Cardiac muscle cell (in vitro differentiated cells and primary cell): ENCODE measurements at regions not wholly inside any gene's neighbourhood (a gene's known extent, or its start where the extent isn't known, plus 50 kb on each side); places are given as distances from the start of the nearest gene placed in this dataset.

Experiments
- DNase-seq, 2 donors: peaks; one replicate each; pipeline versions ENCODE4 v3.0.0 to v3.0.0-alpha.2; 2010 to 2017; ENCODE audit warnings: low read depth in 1 of 2, low spot score in 1 of 2
- H3K27ac ChIP-seq: fragments of 200-600 bp; sonication (generic); 2 replicates; pipeline ENCODE4 v1.5.1; 2016
- H3K27me3 ChIP-seq: fragments of 200-600 bp; sonication (generic); 2 replicates; pipeline ENCODE4 v1.6.0; 2016; ENCODE audit warnings: control low read depth
- H3K36me3 ChIP-seq: fragments of 200-600 bp; sonication (generic); 2 replicates; pipeline ENCODE4 v1.5.1; 2016; ENCODE audit warnings: control low read depth
- H3K4me1 ChIP-seq: fragments of 200-600 bp; sonication (generic); 2 replicates; pipeline ENCODE4 v1.8.1; 2017; ENCODE audit warnings: low read depth, mild to moderate bottlenecking, mixed run types
- H3K4me3 ChIP-seq: fragments of 200-600 bp; sonication (generic); 2 replicates; pipeline ENCODE4 v1.5.1; 2016; ENCODE audit warnings: mild to moderate bottlenecking
- H3K9me3 ChIP-seq: fragments of 200-600 bp; sonication (generic); 2 replicates; pipeline ENCODE4 v1.5.1; 2017; ENCODE audit warnings: low read depth, mild to moderate bottlenecking, control low read depth
- CTCF ChIP-seq: IDR thresholded peaks from 2 replicates; pipeline ENCODE4 v1.5.1; 2012; ENCODE audit warnings: low read depth, mild to moderate bottlenecking, low read length

DNA sequence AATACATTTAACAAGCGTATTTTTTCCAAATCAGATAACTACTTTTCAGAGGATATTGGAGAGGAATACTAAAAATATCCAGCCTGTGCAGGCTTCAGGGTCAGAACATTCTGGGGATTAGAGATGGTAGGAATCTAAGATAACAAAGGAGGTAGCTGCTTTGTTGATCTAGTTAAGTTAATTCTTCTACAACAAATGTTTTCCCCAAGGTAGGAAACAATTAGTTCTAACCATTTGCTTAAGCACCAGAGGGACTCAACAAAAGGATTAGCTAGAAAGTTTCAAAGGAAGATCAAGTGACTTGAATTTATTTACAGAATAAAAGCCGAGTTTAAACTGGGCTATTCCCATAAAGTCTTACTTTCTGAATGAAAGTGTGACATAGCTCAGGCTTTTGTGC, 524.2 kb downstream of the TMTC2 start:
- no peak overlapping the region for H3K4me3 ChIP-seq
- no peak for TF ChIP-seq CTCF
- DNase-seq = no peak

GRCh38 chr12:83199069-83199468, 512.4 kb downstream of the TMTC2 start:
- Histone ChIP-seq H3K27ac (no peak overlapping the region), H3K4me1 (no peaks in the 10 kb centered on the region), H3K9me3 (no peaks in the 10 kb centered on the region), H3K36me3 (no peaks in the 10 kb centered on the region), H3K4me3 (no peak overlapping the region), H3K27me3 (no peaks in the 10 kb centered on the region)
- no peak for DNase-seq
- TF ChIP-seq CTCF = no peak

More for the DNA sequence above, 524.2 kb downstream of the TMTC2 start:
- no peaks in the 10 kb centered on the region for H3K9me3 ChIP-seq
- no peaks in the 10 kb centered on the region for H3K36me3 ChIP-seq
- no peak overlapping the region for H3K27ac ChIP-seq
- H3K27me3 ChIP-seq = no peaks in the 10 kb centered on the region
- H3K4me1 ChIP-seq = peaks cover 5% of the 10 kb centered on the region

DNA sequence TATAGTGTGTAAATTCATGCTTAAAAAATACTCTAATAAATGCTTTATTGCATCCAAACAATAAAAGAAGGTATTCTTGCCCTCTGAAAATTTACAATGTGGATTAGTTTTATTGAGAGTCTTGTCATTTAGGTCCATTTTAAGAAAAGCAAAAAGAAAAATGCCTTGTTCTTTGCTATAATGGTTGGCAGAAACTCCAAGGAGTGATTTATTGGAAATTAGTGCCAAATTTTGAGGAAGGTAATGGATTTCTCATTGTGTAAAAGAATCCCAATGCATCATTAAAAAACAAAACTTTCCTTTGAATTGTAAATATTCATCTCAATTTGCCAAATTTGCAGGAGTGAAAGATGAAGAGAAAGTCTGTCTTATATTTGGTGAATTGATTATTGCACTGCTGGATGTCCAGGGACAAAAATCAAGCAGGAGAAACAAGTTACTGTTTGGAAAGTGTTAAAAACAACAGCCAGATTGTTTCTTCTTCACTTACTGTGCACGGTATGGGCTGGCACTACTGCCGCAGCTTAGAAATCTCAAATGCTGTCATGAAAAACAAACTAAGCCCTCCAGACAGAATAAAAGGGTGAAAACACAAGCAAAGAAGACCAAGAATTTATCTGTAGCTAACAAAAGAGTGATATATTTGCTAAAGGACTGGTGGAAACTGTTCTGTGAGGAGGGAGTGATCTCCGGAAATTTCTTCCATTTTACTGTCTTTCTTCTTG, 511.7 kb downstream of the TMTC2 start:
- H3K4me3 ChIP-seq = no peak overlapping the region
- no peaks in the 10 kb centered on the region for H3K9me3 ChIP-seq
- no peak overlapping the region for H3K27ac ChIP-seq
- H3K36me3 ChIP-seq = no peaks in the 10 kb centered on the region
- no peaks in the 10 kb centered on the region for H3K4me1 ChIP-seq
- H3K27me3 ChIP-seq = no peaks in the 10 kb centered on the region
- no peak for TF ChIP-seq CTCF
- no peak for DNase-seq

- Histone ChIP-seq H3K9me3 (no peaks in the 10 kb centered on the region), H3K36me3 (no peaks in the 10 kb centered on the region), H3K27me3 (no peaks in the 10 kb centered on the region), H3K4me3 (no peak overlapping the region), H3K27ac (no peak overlapping the region), H3K4me1 (no peaks in the 10 kb centered on the region)
- DNase-seq = no peak
- no peak for TF ChIP-seq CTCF
These were observed 510.8 kb downstream of the TMTC2 start for GRCh38 chr12:83197483-83197914.

DNA sequence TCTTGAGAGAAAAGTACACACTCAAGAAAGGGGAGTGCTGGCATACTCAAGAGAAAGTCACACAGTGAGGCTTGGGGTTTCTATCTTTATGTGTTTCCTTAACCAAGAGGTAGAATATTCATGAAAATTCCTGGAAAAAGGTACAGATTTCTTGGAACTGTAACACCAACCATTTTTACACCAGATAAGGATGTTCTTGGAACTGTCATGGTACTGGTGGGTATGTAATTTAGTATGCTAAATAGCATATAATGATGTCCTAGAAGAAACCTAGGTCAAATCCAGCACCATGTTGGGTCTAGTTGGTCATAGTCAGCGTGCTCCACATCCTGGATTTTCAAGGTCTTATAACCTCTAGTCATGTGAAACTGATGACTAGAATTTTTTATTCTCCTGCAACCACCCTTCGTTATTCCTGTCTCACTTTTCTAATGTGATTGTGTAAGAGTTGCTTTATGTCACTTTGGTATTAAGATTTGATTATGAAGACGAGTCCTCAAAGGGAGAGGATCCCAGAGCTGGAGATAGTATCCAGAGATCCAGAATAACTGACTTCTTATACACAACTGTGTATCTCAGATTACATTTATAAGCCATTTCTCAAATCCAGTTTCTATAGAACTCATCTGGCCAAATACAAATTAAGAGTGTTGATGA, 510.1 kb downstream of the TMTC2 start:
- Histone ChIP-seq H3K36me3 (no peaks in the 10 kb centered on the region), H3K4me1 (no peaks in the 10 kb centered on the region), H3K4me3 (no peak overlapping the region), H3K9me3 (no peaks in the 10 kb centered on the region), H3K27ac (no peak overlapping the region), H3K27me3 (no peaks in the 10 kb centered on the region)
- no peak for TF ChIP-seq CTCF
- no peak for DNase-seq
